DND-41 (cell line): ENCODE measurements at regions not wholly inside any gene's neighbourhood (a gene's known extent, or its start where the extent isn't known, plus 50 kb on each side); places are given as distances from the start of the nearest gene placed in this dataset.

ENCODE experiments used
- ATAC-seq: fragments of 200-7000 bp; cut with Tn5 transposase; 3 replicates; pipeline ENCODE4 v1.9.1; 2021; ENCODE audit warnings: low read depth; ENCODE audit not compliant: insufficient read depth
- DNase-seq: peaks from one replicate; pipeline ENCODE4 v3.0.0-alpha.2; 2020
- H2AFZ ChIP-seq: 2 replicates; pipeline ENCODE4 v1.6.0; 2012; ENCODE audit warnings: low read depth, low read length
- H3K27ac ChIP-seq: 2 replicates; pipeline ENCODE4 v1.5.1; 2012; ENCODE audit warnings: low read length, inconsistent platforms
- H3K27me3 ChIP-seq: fragments of 200-600 bp; sonication (generic); 2 replicates; pipeline ENCODE4 v1.6.0; 2012; ENCODE audit warnings: low read length, mild to moderate bottlenecking, inconsistent platforms; ENCODE audit not compliant: insufficient read depth, poor library complexity
- H3K36me3 ChIP-seq: 2 replicates; pipeline ENCODE4 v1.5.1; 2012; ENCODE audit warnings: low read length, inconsistent platforms; ENCODE audit not compliant: insufficient read depth
- H3K4me1 ChIP-seq: 2 replicates; pipeline ENCODE4 v1.5.1; 2012; ENCODE audit warnings: mild to moderate bottlenecking, low read length; ENCODE audit not compliant: insufficient read depth
- H3K4me2 ChIP-seq: 2 replicates; pipeline ENCODE4 v1.6.0; 2012; ENCODE audit warnings: mild to moderate bottlenecking, moderate library complexity, low read length, inconsistent platforms; ENCODE audit not compliant: insufficient read depth
- H3K4me3 ChIP-seq, 2 experiments: fragments of 200-600 bp in 1 of 2; shearing (Covaris generic) in 1 of 2; 2 replicates each; pipeline ENCODE4 v1.5.1; 2012 to 2016; ENCODE audit warnings: inconsistent platforms in 2 of 2, low read length in 2 of 2, mild to moderate bottlenecking in 2 of 2, low read depth in 1 of 2, moderate library complexity in 1 of 2
- H3K79me2 ChIP-seq: 2 replicates; pipeline ENCODE4 v1.6.0; 2012; ENCODE audit warnings: low read length, inconsistent platforms; ENCODE audit not compliant: insufficient read depth
- H3K9ac ChIP-seq: 2 replicates; pipeline ENCODE4 v1.6.0; 2012; ENCODE audit warnings: low read depth, mild to moderate bottlenecking, inconsistent platforms, low read length, moderate library complexity
- H3K9me3 ChIP-seq: 2 replicates; pipeline ENCODE4 v1.5.1; 2012; ENCODE audit warnings: low read length, moderate library complexity, mild to moderate bottlenecking, inconsistent platforms; ENCODE audit not compliant: insufficient read depth, severe bottlenecking
- H4K20me1 ChIP-seq: 2 replicates; pipeline ENCODE4 v1.6.0; 2012; ENCODE audit warnings: low read length; ENCODE audit not compliant: insufficient read depth
- CTCF ChIP-seq: IDR thresholded peaks from 2 replicates; pipeline ENCODE4 v1.5.1; 2012; ENCODE audit warnings: borderline replicate concordance, low read length, moderate library complexity, mild to moderate bottlenecking; ENCODE audit not compliant: poor library complexity, severe bottlenecking; ENCODE audit errors: extremely low read depth
- EZH2 ChIP-seq: IDR thresholded peaks from 3 replicates; pipeline ENCODE4 v1.6.1; 2012; ENCODE audit warnings: borderline replicate concordance, low read depth, mild to moderate bottlenecking, moderate library complexity, low read length, inconsistent platforms; ENCODE audit not compliant: severe bottlenecking

GRCh38 chr1:234981758-234982157 lies 146.9 kb downstream of the TOMM20 start:
- peaks cover 55% of the 10 kb centered on the region for H3K4me1 ChIP-seq
- no peak overlapping the region for H3K4me3 ChIP-seq
- H3K9ac ChIP-seq: no peak overlapping the region
- H3K9me3 ChIP-seq: no peaks in the 10 kb centered on the region
- ATAC-seq (no peak), DNase-seq (no peak)
- no peak overlapping the region; the same call in 1 of the 2 replicates for H3K27ac ChIP-seq
- no peak overlapping the region for H2AFZ ChIP-seq
- no peaks in the 10 kb centered on the region for H3K79me2 ChIP-seq
- H4K20me1 ChIP-seq: no peaks in the 10 kb centered on the region
- no peak for TF ChIP-seq CTCF
- no peaks in the 10 kb centered on the region for H3K27me3 ChIP-seq
- no peak overlapping the region for H3K4me2 ChIP-seq
- no peaks in the 10 kb centered on the region for H3K36me3 ChIP-seq

- TF ChIP-seq CTCF (no peak), EZH2 (no peak)
- Histone ChIP-seq H3K27ac (peak overlapping the region; percentile 91), H2AFZ (no peak overlapping the region), H3K4me2 (no peak overlapping the region), H3K4me1 (peaks cover 56% of the 10 kb centered on the region), H3K4me3 (no peak overlapping the region), H3K79me2 (no peaks in the 10 kb centered on the region), H3K9me3 (no peaks in the 10 kb centered on the region), H3K9ac (peak overlapping the region; percentile 42; the same call in 1 of the 2 replicates), H3K27me3 (no peaks in the 10 kb centered on the region), H3K36me3 (no peaks in the 10 kb centered on the region), H4K20me1 (no peaks in the 10 kb centered on the region)
- peak; percentile 71 for DNase-seq
- ATAC-seq: peak; percentile 77
Measured at GRCh38 chr1:234980645-234981396, 147.8 kb downstream of the TOMM20 start.

GRCh38 chr1:234980291-234980644 lies 148.4 kb downstream of the TOMM20 start:
- DNase-seq (no peak), ATAC-seq (peak; percentile 14)
- Histone ChIP-seq H3K4me3 (no peak overlapping the region), H2AFZ (no peak overlapping the region), H3K27me3 (no peaks in the 10 kb centered on the region), H4K20me1 (no peaks in the 10 kb centered on the region), H3K27ac (peak overlapping the region; percentile 91), H3K9ac (peak overlapping the region; percentile 42; the same call in 1 of the 2 replicates), H3K4me1 (peaks cover 56% of the 10 kb centered on the region), H3K36me3 (no peaks in the 10 kb centered on the region), H3K9me3 (no peaks in the 10 kb centered on the region), H3K4me2 (no peak overlapping the region), H3K79me2 (no peaks in the 10 kb centered on the region)
- TF ChIP-seq EZH2 (no peak), CTCF (no peak)
